Neural progenitor cell (in vitro differentiated cells): ENCODE measurements at regions not wholly inside any gene's neighbourhood (a gene's known extent, or its start where the extent isn't known, plus 50 kb on each side); places are given as distances from the start of the nearest gene placed in this dataset.

Experiments
- DNase-seq: peaks from one replicate; pipeline ENCODE4 v3.0.0-alpha.2; 2016; ENCODE audit warnings: low spot score
- H2AFZ ChIP-seq: fragments of 200-600 bp; sonication (generic); replicated peaks from 2 replicates; pipeline ENCODE4 v1.6.1; 2016; ENCODE audit warnings: antibody characterized with exemption
- H3F3A ChIP-seq: fragments of 200-600 bp; sonication (generic); 2 replicates; pipeline ENCODE4 v1.6.1; 2016; ENCODE audit warnings: antibody characterized with exemption, low read depth
- H3K27ac ChIP-seq: fragments of 200-600 bp; sonication (generic); 2 replicates; pipeline ENCODE4 v1.5.1; 2016; ENCODE audit warnings: mild to moderate bottlenecking
- H3K27me3 ChIP-seq: fragments of 200-600 bp; sonication (generic); 2 replicates; pipeline ENCODE4 v1.6.1; 2016; ENCODE audit warnings: mild to moderate bottlenecking, moderate library complexity
- H3K36me3 ChIP-seq: fragments of 200-600 bp; sonication (generic); 2 replicates; pipeline ENCODE4 v1.5.1; 2016
- H3K4me1 ChIP-seq: fragments of 200-600 bp; sonication (generic); 2 replicates; pipeline ENCODE4 v1.6.1; 2016; ENCODE audit warnings: mixed run types
- H3K4me2 ChIP-seq: fragments of 200-600 bp; sonication (generic); 2 replicates; pipeline ENCODE4 v1.6.1; 2016
- H3K4me3 ChIP-seq: fragments of 200-600 bp; sonication (generic); 2 replicates; pipeline ENCODE4 v1.5.1; 2016
- H3K79me2 ChIP-seq: fragments of 200-600 bp; sonication (generic); 2 replicates; pipeline ENCODE4 v1.6.1; 2016; ENCODE audit warnings: low read depth
- H3K9ac ChIP-seq: fragments of 200-600 bp; sonication (generic); 2 replicates; pipeline ENCODE4 v1.6.1; 2016
- H3K9me3 ChIP-seq: fragments of 200-600 bp; sonication (generic); 2 replicates; pipeline ENCODE4 v1.5.1; 2016; ENCODE audit warnings: low read depth
- H4K20me1 ChIP-seq: fragments of 200-600 bp; sonication (generic); 2 replicates; pipeline ENCODE4 v1.6.1; 2016; ENCODE audit warnings: low read depth
- H3K27ac Mint-ChIP-seq: 3 replicates; pipeline ENCODE4 v1.8.0; 2021; ENCODE audit warnings: mixed read lengths
- H3K27me3 Mint-ChIP-seq: 2 replicates; pipeline ENCODE4 v1.8.0; 2022; ENCODE audit warnings: low read depth, mild to moderate bottlenecking, inconsistent platforms, moderate library complexity, mixed read lengths; ENCODE audit not compliant: insufficient read depth
- H3K36me3 Mint-ChIP-seq: 3 replicates; pipeline ENCODE4 v1.8.0; 2021; ENCODE audit warnings: mixed read lengths
- H3K4me1 Mint-ChIP-seq: 3 replicates; pipeline ENCODE4 v1.8.0; 2021; ENCODE audit warnings: mixed read lengths
- H3K4me3 Mint-ChIP-seq: 3 replicates; pipeline ENCODE4 v1.8.0; 2021; ENCODE audit warnings: mild to moderate bottlenecking, moderate library complexity, mixed read lengths
- H3K9me3 Mint-ChIP-seq: 3 replicates; pipeline ENCODE4 v1.8.0; 2020; ENCODE audit warnings: mixed read lengths
- EZH2 ChIP-seq: fragments of 200-600 bp; sonication (generic); IDR thresholded peaks from 2 replicates; pipeline ENCODE4 v1.6.1; 2017; ENCODE audit warnings: antibody characterized with exemption, mild to moderate bottlenecking, moderate library complexity
- EZH2phosphoT487 ChIP-seq: fragments of 200-600 bp; sonication (generic); IDR thresholded peaks from 2 replicates; pipeline ENCODE4 v1.6.1; 2017; ENCODE audit warnings: antibody characterized with exemption
- TF ChIP-seq, protein P1 (sequence below): fragments of 200-600 bp; sonication (generic); IDR thresholded peaks from 2 replicates; pipeline ENCODE4 v1.5.1; 2017; ENCODE audit warnings: antibody characterized with exemption, mild to moderate bottlenecking

DNA sequence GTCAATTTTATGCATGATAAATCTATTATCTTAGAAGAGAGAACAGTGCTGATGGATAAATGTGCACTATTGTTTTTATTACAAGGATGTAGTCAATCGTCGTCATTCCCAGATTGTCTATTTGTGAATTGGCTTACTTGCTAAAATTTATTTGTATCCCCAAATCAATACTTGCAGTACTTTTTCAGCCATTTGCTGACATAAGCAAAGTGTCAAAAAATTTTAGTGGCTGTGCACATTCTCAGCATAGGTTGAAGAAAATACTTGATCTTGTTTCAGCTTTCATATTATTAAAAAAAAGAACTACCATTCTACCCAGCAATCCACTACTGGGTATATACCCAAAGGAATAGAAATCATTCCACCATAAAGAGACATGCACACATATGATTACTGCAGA is 477.9 kb upstream of the CA10 start:
- Histone ChIP-seq H2AFZ (no peak overlapping the region), H4K20me1 (no peaks in the 10 kb centered on the region), H3K27me3 (no peaks in the 10 kb centered on the region), H3K4me2 (no peak overlapping the region), H3K9me3 (no peaks in the 10 kb centered on the region), H3K27ac (no peak overlapping the region), H3K4me3 (no peak overlapping the region), H3F3A (no peaks in the 10 kb centered on the region), H3K4me1 (no peaks in the 10 kb centered on the region), H3K79me2 (no peaks in the 10 kb centered on the region), H3K9ac (no peak overlapping the region), H3K36me3 (no peaks in the 10 kb centered on the region)
- no peak overlapping the region for H3K4me3 Mint-ChIP-seq
- no peaks in the 10 kb centered on the region for H3K27me3 Mint-ChIP-seq
- TF ChIP-seq, protein P1, sequence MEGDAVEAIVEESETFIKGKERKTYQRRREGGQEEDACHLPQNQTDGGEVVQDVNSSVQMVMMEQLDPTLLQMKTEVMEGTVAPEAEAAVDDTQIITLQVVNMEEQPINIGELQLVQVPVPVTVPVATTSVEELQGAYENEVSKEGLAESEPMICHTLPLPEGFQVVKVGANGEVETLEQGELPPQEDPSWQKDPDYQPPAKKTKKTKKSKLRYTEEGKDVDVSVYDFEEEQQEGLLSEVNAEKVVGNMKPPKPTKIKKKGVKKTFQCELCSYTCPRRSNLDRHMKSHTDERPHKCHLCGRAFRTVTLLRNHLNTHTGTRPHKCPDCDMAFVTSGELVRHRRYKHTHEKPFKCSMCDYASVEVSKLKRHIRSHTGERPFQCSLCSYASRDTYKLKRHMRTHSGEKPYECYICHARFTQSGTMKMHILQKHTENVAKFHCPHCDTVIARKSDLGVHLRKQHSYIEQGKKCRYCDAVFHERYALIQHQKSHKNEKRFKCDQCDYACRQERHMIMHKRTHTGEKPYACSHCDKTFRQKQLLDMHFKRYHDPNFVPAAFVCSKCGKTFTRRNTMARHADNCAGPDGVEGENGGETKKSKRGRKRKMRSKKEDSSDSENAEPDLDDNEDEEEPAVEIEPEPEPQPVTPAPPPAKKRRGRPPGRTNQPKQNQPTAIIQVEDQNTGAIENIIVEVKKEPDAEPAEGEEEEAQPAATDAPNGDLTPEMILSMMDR, result no peak
- no peak for TF ChIP-seq EZH2phosphoT487
- TF ChIP-seq EZH2, result no peak
- no peak overlapping the region for H3K27ac Mint-ChIP-seq
- DNase-seq, result no peak
- H3K9me3 Mint-ChIP-seq, result peaks cover 3% of the 10 kb centered on the region
- no peaks in the 10 kb centered on the region for H3K36me3 Mint-ChIP-seq
- peaks cover 4% of the 10 kb centered on the region for H3K4me1 Mint-ChIP-seq

DNA sequence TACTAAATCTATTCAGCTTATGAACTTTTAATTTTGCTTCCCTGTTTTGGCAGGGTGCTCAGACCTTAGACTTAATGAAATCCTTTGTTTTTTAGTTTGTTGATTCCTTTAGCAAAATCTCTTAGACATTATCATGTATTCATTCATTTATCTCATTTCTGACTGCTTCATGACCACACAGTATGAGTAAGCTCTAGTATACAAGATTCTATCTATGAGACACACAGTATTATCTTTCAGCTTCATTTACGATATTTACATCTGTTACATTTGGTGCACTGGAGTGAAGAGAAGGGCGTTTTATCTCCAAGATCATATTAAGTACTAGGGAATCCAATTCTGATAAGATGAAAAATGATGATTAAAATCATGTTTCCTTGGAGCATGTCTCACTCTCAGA is 448.1 kb upstream of the CA10 start:
- Mint-ChIP-seq H3K9me3 (no peaks in the 10 kb centered on the region), H3K27me3 (peaks cover 4% of the 10 kb centered on the region), H3K4me1 (no peaks in the 10 kb centered on the region), H3K4me3 (no peak overlapping the region), H3K27ac (no peak overlapping the region), H3K36me3 (no peaks in the 10 kb centered on the region)
- no peaks in the 10 kb centered on the region for H3K9me3 ChIP-seq
- no peaks in the 10 kb centered on the region for H3K79me2 ChIP-seq
- no peaks in the 10 kb centered on the region for H3F3A ChIP-seq
- H3K4me3 ChIP-seq, result no peak overlapping the region
- TF ChIP-seq, protein P1, result no peak
- TF ChIP-seq EZH2phosphoT487 (no peak), EZH2 (no peak)
- no peaks in the 10 kb centered on the region for H3K36me3 ChIP-seq
- no peak overlapping the region for H3K4me2 ChIP-seq
- DNase-seq, result no peak
- H3K27me3 ChIP-seq, result no peaks in the 10 kb centered on the region
- H3K4me1 ChIP-seq, result no peaks in the 10 kb centered on the region
- no peak overlapping the region for H2AFZ ChIP-seq
- H3K9ac ChIP-seq, result no peak overlapping the region
- H4K20me1 ChIP-seq, result no peaks in the 10 kb centered on the region
- no peak overlapping the region for H3K27ac ChIP-seq

DNA sequence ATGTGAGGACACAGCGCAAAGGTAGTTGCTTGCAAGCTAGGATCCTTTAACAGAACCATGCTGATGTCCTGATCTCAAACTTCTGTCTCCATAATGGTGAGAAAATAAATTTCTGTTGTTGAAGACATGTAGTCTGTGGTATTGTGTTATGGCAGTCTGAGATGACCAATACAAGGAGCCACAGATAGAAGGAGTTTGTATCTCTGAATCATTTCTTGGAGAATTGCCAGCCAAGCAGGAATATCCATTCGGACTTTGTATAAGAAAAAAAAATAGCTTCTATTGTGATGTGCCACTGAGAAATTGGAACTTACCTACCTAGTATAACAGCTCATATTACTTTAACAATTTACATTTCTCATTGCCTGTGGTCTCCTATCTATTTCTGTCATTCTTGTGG is 447.6 kb upstream of the CA10 start:
- H3K36me3 Mint-ChIP-seq, result no peaks in the 10 kb centered on the region

More for the DNA sequence above, 447.6 kb upstream of the CA10 start:
- H3K27me3 ChIP-seq, result no peaks in the 10 kb centered on the region
- H3F3A ChIP-seq, result no peaks in the 10 kb centered on the region
- H3K4me2 ChIP-seq, result no peak overlapping the region
- H3K27ac Mint-ChIP-seq, result no peak overlapping the region
- H3K9me3 ChIP-seq, result no peaks in the 10 kb centered on the region
- no peaks in the 10 kb centered on the region for H3K79me2 ChIP-seq
- H3K36me3 ChIP-seq, result no peaks in the 10 kb centered on the region
- H3K9ac ChIP-seq, result no peak overlapping the region
- no peak overlapping the region for H3K4me3 Mint-ChIP-seq
- no peak for DNase-seq
- H3K4me1 Mint-ChIP-seq, result no peaks in the 10 kb centered on the region
- no peak overlapping the region for H2AFZ ChIP-seq
- no peak overlapping the region for H3K4me3 ChIP-seq
- no peaks in the 10 kb centered on the region for H4K20me1 ChIP-seq
- H3K27me3 Mint-ChIP-seq, result peaks cover 4% of the 10 kb centered on the region
- H3K4me1 ChIP-seq, result no peaks in the 10 kb centered on the region
- H3K27ac ChIP-seq, result no peak overlapping the region
- H3K9me3 Mint-ChIP-seq, result no peaks in the 10 kb centered on the region
- TF ChIP-seq, protein P1, result no peak
- no peak for TF ChIP-seq EZH2phosphoT487
- no peak for TF ChIP-seq EZH2
